Breast epithelium (tissue), 3 donors: ENCODE measurements at regions not wholly inside any gene's neighbourhood (a gene's known extent, or its start where the extent isn't known, plus 50 kb on each side); places are given as distances from the start of the nearest gene placed in this dataset.

Source experiments
- CTCF ChIP-seq, 3 donors: fragments of 450-650 bp; IDR thresholded peaks; one replicate each; pipeline ENCODE4 v1.5.1; 2016 to 2017; ENCODE audit warnings: antibody characterized with exemption in 3 of 3, mild to moderate bottlenecking in 3 of 3, moderate library complexity in 3 of 3
- POLR2A ChIP-seq: fragments of 450-650 bp; IDR thresholded peaks from one replicate; pipeline ENCODE4 v1.6.1; 2016; ENCODE audit warnings: antibody characterized with exemption, mild to moderate bottlenecking, moderate library complexity

- TF ChIP-seq CTCF (IDR thresholded peaks at IDR 0.05) (no peak), POLR2A (no peak)
These were observed 117.0 kb downstream of the KDR start for GRCh38 chr4:55008166-55009056.
